ENCODE measurements at regions not wholly inside any gene's neighbourhood (a gene's known extent, or its start where the extent isn't known, plus 50 kb on each side); places are given as distances from the start of the nearest gene placed in this dataset.

GRCh38 chr3:106193876-106194275, 325.1 kb upstream of the CBLB start:
- ATAC-seq (ENCODE audit: low read depth) = no peak
- H3K27me3 Mint-ChIP-seq = no peaks in the 10 kb centered on the region
- H3K36me3 Mint-ChIP-seq (ENCODE audit: low read depth) = no peaks in the 10 kb centered on the region
- no peak for DNase-seq
- ChIA-PET CTCF (no interaction called here), POLR2A (no interaction called here)
- H3K27ac Mint-ChIP-seq = no peak overlapping the region
- TF ChIP-seq, protein P1, sequence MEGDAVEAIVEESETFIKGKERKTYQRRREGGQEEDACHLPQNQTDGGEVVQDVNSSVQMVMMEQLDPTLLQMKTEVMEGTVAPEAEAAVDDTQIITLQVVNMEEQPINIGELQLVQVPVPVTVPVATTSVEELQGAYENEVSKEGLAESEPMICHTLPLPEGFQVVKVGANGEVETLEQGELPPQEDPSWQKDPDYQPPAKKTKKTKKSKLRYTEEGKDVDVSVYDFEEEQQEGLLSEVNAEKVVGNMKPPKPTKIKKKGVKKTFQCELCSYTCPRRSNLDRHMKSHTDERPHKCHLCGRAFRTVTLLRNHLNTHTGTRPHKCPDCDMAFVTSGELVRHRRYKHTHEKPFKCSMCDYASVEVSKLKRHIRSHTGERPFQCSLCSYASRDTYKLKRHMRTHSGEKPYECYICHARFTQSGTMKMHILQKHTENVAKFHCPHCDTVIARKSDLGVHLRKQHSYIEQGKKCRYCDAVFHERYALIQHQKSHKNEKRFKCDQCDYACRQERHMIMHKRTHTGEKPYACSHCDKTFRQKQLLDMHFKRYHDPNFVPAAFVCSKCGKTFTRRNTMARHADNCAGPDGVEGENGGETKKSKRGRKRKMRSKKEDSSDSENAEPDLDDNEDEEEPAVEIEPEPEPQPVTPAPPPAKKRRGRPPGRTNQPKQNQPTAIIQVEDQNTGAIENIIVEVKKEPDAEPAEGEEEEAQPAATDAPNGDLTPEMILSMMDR (IDR thresholded peaks at IDR 0.05) = no peak
- H3K9me3 Mint-ChIP-seq = peaks cover 2% of the 10 kb centered on the region
- no peak overlapping the region for H3K4me3 Mint-ChIP-seq
- H3K4me1 Mint-ChIP-seq = no peaks in the 10 kb centered on the region
- intact Hi-C loops (cut with micrococcal nuclease) = no loop called here

DNA sequence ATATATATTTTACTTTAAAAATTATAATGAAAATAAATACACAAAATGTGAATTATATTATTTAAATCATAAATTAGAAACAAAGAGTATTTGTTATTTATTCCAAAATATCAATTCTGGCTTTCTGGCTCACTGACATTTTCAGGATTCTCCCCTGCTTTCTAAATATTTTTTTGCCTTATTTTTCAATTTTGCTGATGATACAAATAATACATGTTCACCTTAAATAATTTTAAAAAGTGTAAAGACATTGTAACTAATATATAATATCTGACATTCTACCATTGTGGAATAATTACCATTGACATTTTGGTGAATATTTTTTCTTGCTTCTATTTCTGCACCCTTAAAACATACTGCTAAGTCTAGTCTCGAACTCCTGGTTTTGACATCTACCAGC, 325.9 kb upstream of the CBLB start:
- H3K4me3 Mint-ChIP-seq = no peak overlapping the region
- H3K4me1 Mint-ChIP-seq = no peaks in the 10 kb centered on the region

GRCh38 chr3:106197532-106198194, 328.9 kb upstream of the CBLB start:
- ChIA-PET POLR2A (no interaction called here), CTCF (no interaction called here)
- no peaks in the 10 kb centered on the region for H3K4me1 Mint-ChIP-seq
- intact Hi-C loops (cut with micrococcal nuclease) = no loop called here
- no peak overlapping the region for H3K4me3 Mint-ChIP-seq
- H3K27ac Mint-ChIP-seq = no peak overlapping the region
- ATAC-seq (ENCODE audit: low read depth) (no peak), DNase-seq (no peak)
- no peaks in the 10 kb centered on the region for H3K27me3 Mint-ChIP-seq
- peaks cover 2% of the 10 kb centered on the region for H3K9me3 Mint-ChIP-seq
- no peaks in the 10 kb centered on the region for H3K36me3 Mint-ChIP-seq (ENCODE audit: low read depth)
- TF ChIP-seq, protein P1 (IDR thresholded peaks at IDR 0.05) = no peak

More for the DNA sequence above, 325.9 kb upstream of the CBLB start:
- POLR2A ChIA-PET = no interaction called here
- H3K27ac Mint-ChIP-seq = no peak overlapping the region
- DNase-seq (no peak), ATAC-seq (ENCODE audit: low read depth) (no peak)
- peaks cover 2% of the 10 kb centered on the region for H3K9me3 Mint-ChIP-seq
- CTCF ChIA-PET = no interaction called here
- intact Hi-C loops (cut with micrococcal nuclease) = no loop called here
- no peaks in the 10 kb centered on the region for H3K36me3 Mint-ChIP-seq (ENCODE audit: low read depth)
- no peaks in the 10 kb centered on the region for H3K27me3 Mint-ChIP-seq
- TF ChIP-seq, protein P1 (IDR thresholded peaks at IDR 0.05) = no peak

DNA sequence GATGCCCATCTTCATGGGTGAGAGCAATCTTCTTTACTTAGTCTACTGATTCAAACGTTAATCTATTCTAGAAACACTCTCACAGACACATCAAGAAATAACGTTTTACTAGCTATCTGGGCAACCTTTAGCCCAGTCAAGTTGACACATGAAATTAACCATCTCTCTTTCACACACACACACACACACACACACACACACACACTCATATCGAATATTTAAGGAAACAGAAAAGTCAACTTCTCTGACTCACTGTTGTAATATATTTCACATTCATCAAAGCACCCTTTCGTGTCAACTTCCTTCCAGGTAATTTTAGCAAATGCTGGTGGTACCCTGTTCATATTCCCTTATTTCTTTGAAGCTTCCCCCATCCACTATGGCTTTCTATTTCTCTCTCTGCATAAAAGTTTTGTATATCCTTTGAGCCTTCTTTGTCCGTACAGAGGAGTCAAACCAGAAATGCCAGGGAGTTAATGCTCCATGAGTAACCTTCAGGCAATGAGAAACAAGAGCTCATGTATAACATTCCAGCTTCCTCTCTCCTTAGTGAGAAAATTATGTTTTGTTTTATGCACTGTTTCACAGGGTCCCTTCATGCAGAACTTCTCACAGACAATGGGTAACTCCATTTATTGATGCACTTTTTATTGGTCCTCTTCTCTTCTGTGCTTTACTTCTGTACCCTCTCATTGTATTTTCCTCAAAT, 335.5 kb upstream of the CBLB start:
- peaks cover 5% of the 10 kb centered on the region for H3K9me3 Mint-ChIP-seq
- no peak overlapping the region for H3K27ac Mint-ChIP-seq
- H3K4me3 Mint-ChIP-seq = no peak overlapping the region
- intact Hi-C loops (cut with micrococcal nuclease) = no loop called here
- no peaks in the 10 kb centered on the region for H3K36me3 Mint-ChIP-seq (ENCODE audit: low read depth)
- H3K4me1 Mint-ChIP-seq = peaks cover 29% of the 10 kb centered on the region
- H3K27me3 Mint-ChIP-seq = no peaks in the 10 kb centered on the region
- ATAC-seq (ENCODE audit: low read depth) (no peak), DNase-seq (no peak)
- TF ChIP-seq, protein P1 (IDR thresholded peaks at IDR 0.05) = no peak
- POLR2A ChIA-PET = no interaction called here
- CTCF ChIA-PET = interaction anchor here (1.0 kb wide), 1 partner anchor 474 kb away, joined by 3 read pairs; no protein-coding TSS in a partner anchor

GRCh38 chr3:106206146-106206545, 337.3 kb upstream of the CBLB start:
- Mint-ChIP-seq H3K9me3 (peaks cover 5% of the 10 kb centered on the region), H3K4me1 (peaks cover 33% of the 10 kb centered on the region), H3K27me3 (no peaks in the 10 kb centered on the region), H3K4me3 (peak overlapping the region; percentile 25), H3K36me3 (ENCODE audit: low read depth) (no peaks in the 10 kb centered on the region), H3K27ac (no peak overlapping the region)
- ChIA-PET POLR2A (interaction anchor here (0.7 to 1.0 kb wide), 4 partner anchors 19 to 818 kb away, joined by 3 to 13 read pairs (median 4); no protein-coding TSS in a partner anchor), CTCF (no interaction called here)
- ATAC-seq (ENCODE audit: low read depth) = peak; percentile 78
- no peak for DNase-seq
- TF ChIP-seq, protein P1 (IDR thresholded peaks at IDR 0.05) = no peak
- intact Hi-C loops (cut with micrococcal nuclease) = loop anchor here (1.0 to 2.0 kb wide), 3 partner anchors 10 to 51 kb away; no protein-coding TSS in a partner anchor

Data from activated B cell treated with CpG ODN at 0.5 μM for 24 hours (primary cell).